ENCODE measurements at regions not wholly inside any gene's neighbourhood (a gene's known extent, or its start where the extent isn't known, plus 50 kb on each side); places are given as distances from the start of the nearest gene placed in this dataset.
"Not testable (repeated sequence)": the region's sequence is repeated elsewhere in the genome, so short reads cannot be mapped to it uniquely, and the experiment has no call there.

GRCh38 chr3:164380156-164380555, 698.1 kb downstream of the SI start:
- no peak for DNase-seq

- DNase-seq: no peak
Measured at GRCh38 chr3:164377466-164377865, 700.8 kb downstream of the SI start.

DNA sequence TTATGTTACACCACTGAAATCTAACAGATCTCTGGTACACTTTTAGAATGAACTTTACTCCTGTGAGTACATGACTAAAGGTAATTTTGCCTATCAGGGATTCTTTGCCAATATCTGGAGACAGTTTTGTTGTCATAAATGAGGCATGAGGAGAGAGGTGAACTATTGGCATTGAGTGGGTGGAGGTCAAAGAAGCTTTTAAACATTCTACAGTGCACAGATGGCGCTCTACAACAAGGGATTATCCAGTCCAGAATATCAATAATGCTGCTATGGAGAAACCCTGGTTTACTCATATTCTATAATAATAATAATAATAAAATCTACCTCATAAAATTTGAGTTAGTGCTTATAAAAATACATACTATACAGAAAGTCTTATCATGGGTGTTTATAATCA, 702.3 kb downstream of the SI start:
- no peak for DNase-seq

DNA sequence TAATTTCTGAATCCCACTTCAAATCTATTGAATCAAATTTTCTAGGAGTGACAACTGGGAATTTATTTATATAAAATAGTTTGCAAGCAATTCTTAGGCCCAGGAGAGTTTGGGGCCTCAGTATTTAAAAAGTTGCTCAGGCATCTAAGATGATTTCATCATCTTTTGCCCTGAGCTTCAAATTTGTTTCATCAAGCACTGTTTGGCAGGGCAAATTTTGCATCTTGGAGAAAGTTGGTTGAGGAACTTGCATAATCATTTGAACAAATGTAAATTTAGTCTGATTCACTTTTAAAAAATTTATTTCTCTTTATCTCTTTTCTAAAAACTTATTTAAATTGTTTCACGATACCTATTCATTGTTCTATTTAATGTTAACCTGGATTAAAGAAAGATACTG, 702.8 kb downstream of the SI start:
- no peak for DNase-seq

GRCh38 chr3:164371681-164372080, 706.6 kb downstream of the SI start:
- DNase-seq: no peak

DNA sequence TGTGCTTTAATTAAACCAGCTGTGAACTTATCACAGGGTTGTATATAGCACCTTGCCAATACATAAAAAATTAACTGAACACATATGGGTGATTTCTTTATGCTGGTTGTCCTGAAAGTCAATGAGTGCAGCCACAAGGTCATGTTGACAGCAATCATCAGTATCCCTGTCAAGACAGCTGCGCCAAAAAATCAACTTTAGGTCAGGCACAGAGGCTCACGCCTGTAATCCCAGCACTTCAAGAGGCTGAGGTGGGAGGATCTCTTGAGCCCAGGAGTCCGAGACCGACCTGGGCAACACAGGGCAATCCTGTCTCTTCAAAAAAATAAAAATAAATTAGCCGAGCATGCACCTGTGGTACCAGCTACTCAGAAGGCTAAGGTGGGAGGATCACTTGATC, 707.3 kb downstream of the SI start:
- no peak for DNase-seq

- no peak for DNase-seq
Measured at GRCh38 chr3:164365242-164365641, 713.1 kb downstream of the SI start.

DNA sequence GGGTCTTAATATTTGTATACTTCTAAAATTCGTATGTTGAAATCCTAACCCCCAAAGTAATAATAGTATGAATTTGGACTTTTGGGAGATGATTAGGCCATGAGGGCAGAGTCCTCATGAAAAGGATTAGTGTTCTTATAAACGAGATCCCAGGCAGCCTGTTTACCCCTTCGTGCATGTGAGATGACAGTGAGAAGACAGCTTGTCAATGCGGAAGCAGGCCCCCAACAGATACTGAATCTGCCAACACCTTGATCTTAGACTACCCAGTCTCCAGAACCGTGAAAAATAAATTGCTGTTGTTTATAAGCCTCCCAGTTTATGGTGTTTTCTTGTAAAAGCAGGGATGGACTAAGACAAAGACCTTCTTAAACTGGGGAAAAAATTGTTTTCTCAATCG, 714.2 kb downstream of the SI start:
- no peak for DNase-seq

DNA sequence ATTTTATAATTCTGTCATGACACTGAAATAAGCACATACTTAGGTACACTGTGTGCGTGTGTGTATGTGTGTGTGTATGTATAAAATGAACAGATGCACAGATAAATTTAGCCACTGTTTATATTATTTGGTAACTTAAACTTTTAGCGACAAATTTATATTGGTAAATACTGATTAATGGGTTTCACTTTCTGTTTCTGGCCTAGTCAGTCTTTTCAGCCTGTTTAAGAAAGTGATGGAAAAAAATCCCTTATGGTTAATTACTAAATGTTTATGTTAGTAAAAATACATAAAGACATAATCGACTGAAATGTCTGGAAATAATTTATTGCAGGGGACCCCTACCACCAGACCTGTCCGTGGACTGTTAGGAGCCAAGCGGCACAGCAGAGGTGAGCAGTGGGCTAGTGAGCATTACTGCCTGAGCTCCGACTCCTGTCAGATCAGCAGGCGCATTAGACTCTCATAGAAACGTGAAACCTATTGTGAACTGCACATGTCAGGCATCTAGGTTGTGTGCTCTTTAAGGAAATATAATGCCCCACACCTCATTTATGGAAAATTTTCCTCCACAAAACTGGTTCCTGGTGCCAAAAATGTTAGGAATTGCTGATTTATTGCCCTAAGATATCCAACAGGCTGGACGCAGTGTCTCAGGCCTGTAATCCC, 717.4 kb downstream of the SI start:
- no peak for DNase-seq

DNA sequence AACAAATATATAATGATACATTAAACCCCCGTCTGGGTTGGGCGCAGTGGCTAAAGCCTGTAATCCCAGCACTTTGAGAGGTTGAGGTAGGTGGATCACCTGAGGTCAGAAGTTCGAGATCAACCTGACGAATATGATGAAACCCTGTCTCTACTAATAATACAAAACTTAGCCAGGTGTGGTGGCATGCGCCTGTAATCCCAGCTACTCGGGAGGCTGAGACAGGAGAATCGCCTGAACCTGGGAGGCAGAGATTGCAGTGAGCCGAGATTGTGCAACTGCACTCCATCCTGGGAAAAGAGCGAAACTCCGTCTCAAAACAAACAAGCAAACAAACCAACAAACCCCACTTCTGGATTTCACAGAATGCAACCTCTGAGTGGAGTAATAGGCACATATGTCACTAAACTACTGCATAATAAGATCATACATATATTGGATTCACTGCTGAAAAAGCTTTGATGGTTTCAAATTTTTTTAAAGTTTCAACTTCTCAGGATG, 718.2 kb downstream of the SI start:
- no peak for DNase-seq

GRCh38 chr3:164352991-164353390, 725.3 kb downstream of the SI start:
- DNase-seq: no peak

- DNase-seq: no peak
Measured at GRCh38 chr3:164351131-164351530, 727.2 kb downstream of the SI start.

DNA sequence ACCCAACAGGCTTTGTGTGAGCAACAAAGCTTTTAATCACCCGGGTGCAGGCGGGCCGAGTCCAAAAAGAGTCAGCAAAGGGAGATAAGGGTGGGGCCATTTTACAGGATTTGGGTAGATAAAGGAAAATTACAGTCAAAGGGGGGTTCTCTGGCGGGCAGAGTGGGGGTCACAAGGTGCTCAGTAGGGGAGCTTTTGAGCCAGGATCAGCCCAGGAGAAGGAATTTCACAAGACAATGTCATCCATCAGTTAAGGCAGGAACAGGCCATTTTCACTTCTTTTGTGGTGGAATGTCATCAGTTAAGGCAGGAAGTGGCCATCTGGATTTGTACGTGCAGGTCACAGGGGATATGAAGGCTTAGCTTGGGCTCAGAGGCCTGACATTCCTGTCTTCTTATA, 736.1 kb downstream of the SI start:
- DNase-seq: not testable (repeated sequence)

DNA sequence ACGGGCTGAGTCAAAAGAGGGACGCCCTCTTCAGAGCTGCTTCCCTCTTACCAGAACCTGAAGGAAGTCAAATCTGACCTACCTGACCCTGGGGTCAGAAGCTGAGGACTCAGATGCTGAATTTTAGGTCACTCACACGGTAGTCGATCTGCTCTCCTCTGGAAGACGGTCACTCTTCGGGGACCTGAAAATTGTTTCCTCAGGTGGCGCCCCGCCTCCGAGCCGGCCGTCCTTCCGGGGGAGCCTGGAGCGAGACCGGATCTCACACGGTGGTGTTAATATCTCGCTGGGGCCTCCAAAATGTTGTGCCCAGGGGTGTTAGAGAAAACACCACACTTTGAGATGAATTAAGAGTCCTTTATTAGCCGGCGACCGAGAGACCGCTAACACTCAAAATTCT, 737.2 kb downstream of the SI start:
- DNase-seq: no peak

DNA sequence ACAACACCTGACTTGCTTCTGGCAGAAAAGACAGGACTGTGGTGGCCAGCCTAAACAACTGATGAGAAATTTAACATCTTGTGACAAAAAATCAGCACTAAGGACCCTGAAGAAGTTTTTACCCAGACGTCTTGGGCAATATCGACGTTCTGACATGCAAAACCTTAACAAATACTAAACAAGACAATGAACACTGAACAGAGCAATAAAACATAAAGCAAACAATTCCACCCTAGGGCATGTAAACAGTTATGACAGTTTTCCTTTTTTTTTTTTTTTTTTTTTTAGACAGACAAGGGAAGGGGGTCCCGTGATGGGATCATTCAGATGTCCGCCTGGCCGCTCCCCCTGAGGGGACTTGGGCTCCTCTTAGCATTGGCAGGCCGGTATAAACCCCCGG, 738.0 kb downstream of the SI start:
- no peak for DNase-seq

DNA sequence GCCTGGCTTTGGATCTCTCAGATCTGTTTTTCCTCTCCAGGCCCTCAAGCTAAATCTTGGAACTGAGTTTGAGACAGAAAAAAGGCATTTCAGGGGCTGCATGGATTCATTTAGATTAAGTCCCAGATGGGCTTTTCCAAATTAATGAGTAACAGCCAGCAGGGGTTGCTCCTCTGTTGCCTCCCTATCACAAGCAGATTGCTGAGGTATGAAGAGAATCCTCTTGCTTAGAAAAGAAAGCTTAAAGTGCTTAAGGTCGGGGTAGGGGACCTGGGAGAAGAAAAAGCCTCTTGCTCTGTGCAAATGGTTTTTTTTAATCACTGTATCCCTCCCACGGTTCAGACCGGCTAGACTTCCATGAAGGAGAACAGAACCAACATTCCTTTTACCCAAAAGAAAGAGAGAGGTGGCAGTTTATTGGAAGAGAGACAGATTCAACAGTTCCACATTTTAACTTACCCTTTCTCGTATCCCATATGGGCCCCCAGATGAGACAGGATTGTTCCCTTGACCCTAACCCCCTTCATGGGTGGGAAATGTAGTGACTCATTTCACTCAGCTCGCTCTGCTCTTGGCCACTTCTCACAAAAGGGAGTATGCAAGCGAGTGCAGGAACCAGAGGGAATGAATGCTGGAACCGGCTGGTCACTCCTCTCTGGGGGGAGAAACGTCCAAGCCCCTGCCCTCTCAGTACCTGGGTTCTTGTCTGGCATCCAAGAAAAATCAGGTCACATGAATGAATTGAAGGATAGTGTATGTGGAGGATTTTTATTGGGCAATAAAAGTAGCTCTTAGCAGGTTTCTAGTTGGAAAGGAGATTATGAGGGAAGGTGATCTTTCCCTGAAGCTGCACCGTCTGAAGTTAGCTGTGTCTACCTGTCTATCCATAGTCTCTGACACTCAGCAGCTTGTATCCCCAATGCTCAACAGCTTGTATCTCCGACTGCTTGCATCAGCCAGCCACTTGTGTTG, 745.2 kb downstream of the SI start:
- peak in 1 of 3 donors; percentile 12 for DNase-seq

DNA sequence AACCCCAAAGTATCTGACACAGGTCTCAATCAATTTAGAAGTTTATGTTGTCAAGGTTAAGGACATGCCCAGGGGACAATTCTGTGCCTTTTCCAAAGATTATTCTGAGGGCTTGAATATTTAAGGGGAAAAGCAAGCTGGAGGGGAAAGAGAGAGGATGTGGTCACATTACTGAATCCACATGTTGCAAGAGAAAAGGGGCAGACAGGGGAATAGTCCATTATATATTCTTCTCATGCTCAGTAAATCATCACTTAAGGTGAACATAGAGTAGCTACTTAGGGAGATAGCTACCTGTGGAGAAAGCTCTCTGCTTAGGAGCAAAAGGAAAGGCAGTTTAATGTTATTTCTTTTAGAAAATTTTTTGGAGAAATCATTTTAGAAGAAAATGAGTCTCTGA, 751.6 kb downstream of the SI start:
- no peak for DNase-seq

DNA sequence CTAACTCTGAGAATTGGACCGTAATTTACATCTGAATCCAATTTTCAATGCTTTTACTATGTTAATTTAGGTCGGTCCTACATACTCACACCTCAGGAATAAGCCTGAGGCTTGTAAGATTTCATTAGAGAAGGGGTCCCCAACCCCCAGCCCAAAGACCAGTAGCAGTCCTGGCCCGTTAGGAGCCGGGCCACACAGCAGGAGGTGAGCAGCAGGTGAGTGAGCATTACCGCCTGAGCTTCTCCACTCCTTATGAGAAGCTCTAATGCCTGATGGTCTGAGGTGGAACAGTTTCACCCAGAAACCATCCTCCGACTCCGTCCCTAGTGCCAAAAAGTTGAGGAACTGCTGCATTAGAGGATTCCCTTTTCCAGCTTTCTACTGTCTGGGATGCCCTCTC, 757.3 kb downstream of the SI start:
- no peak for DNase-seq

- no peak for DNase-seq
Measured at GRCh38 chr3:164306042-164306441, 772.3 kb downstream of the SI start.

DNA sequence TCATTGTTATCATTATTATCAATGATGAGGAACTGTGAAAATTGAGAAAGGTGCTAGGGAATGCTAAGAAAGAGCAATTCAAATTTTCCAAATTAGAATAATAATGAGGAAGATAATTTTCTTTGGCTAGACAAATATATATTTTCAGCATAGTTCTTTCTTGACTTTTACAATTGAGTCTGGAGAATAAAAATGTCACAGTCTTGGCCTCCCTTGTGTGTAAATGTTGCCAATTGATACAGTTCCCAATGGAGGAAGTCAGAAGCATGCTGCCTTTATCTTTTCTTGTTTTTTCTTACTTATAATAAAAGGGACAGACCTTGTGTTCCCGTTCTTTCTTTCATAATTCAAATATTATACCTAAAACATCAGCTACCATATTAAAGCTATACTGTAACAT, 774.4 kb downstream of the SI start:
- DNase-seq: no peak

DNA sequence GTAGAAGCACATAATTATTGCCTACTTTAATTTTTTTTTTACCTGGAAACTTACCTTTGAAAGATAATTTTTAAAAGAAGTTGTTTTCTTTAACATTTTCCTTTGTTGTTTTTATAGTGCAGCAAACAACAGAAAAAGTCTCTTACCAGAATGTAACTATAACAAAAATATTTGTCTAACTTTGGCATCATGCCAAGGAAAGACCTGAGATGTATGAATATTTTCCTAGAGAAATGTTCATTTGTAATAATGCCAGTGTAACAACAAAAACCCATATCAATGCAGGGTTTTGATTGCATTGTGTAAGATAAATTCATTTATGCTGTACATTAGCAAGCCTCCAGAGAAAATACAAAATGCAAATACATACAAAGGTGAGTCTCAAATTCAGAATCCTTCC, 775.7 kb downstream of the SI start:
- DNase-seq: no peak

GRCh38 chr3:164291486-164291885, 786.8 kb downstream of the SI start:
- DNase-seq: not testable (repeated sequence)

- no peak for DNase-seq
Measured at GRCh38 chr3:164278550-164278949, 799.7 kb downstream of the SI start.

Data from muscle of back (tissue), 3 donors.